Dendritic cell treated with granulocyte-macrophage colony-stimulating factor and Interleukin-4, amounts not matched to agents 40 ng/mL and 50 ng/mL, for 4 days (primary cell): ENCODE measurements at regions not wholly inside any gene's neighbourhood (a gene's known extent, or its start where the extent isn't known, plus 50 kb on each side); places are given as distances from the start of the nearest gene placed in this dataset.

ENCODE experiments used
- H3K27ac Mint-ChIP-seq: one replicate; pipeline ENCODE4 v1.8.0; 2022; ENCODE audit warnings: mild to moderate bottlenecking, mixed read lengths
- H3K27me3 Mint-ChIP-seq: one replicate; pipeline ENCODE4 v1.8.0; 2022; ENCODE audit warnings: mild to moderate bottlenecking, mixed read lengths
- H3K36me3 Mint-ChIP-seq: one replicate; pipeline ENCODE4 v1.8.0; 2022; ENCODE audit warnings: low read depth, mixed read lengths
- H3K4me1 Mint-ChIP-seq: one replicate; pipeline ENCODE4 v1.8.0; 2022; ENCODE audit warnings: low read depth, mixed read lengths
- H3K4me3 Mint-ChIP-seq: one replicate; pipeline ENCODE4 v1.8.0; 2022; ENCODE audit warnings: mild to moderate bottlenecking, moderate library complexity, mixed read lengths
- H3K9me3 Mint-ChIP-seq: one replicate; pipeline ENCODE4 v1.8.0; 2022; ENCODE audit warnings: mixed read lengths
- intact Hi-C: fragments of 100-400 bp; cut with micrococcal nuclease; formaldehyde crosslinking; loops from one replicate; pipeline ENCODE4 v1.15.0; 2022

GRCh38 chr10:35758076-35758475 lies 116.0 kb upstream of the FZD8 start:
- Mint-ChIP-seq H3K9me3 (peaks cover 22% of the 10 kb centered on the region), H3K4me1 (no peaks in the 10 kb centered on the region), H3K4me3 (no peak overlapping the region), H3K27me3 (no peaks in the 10 kb centered on the region), H3K27ac (no peak overlapping the region), H3K36me3 (no peaks in the 10 kb centered on the region)
- intact Hi-C loops = no loop called here

GRCh38 chr10:35754519-35754918 lies 112.4 kb upstream of the FZD8 start:
- H3K27ac Mint-ChIP-seq = no peak overlapping the region
- H3K4me3 Mint-ChIP-seq = no peak overlapping the region
- H3K9me3 Mint-ChIP-seq = peaks cover 21% of the 10 kb centered on the region
- H3K27me3 Mint-ChIP-seq = no peaks in the 10 kb centered on the region
- H3K36me3 Mint-ChIP-seq = no peaks in the 10 kb centered on the region
- intact Hi-C loops = no loop called here
- H3K4me1 Mint-ChIP-seq = no peaks in the 10 kb centered on the region

GRCh38 chr10:35752469-35753461 lies 110.7 kb upstream of the FZD8 start:
- Mint-ChIP-seq H3K4me1 (no peaks in the 10 kb centered on the region), H3K27me3 (no peaks in the 10 kb centered on the region), H3K4me3 (no peak overlapping the region), H3K9me3 (peaks cover 4% of the 10 kb centered on the region), H3K27ac (no peak overlapping the region), H3K36me3 (no peaks in the 10 kb centered on the region)
- intact Hi-C loops = no loop called here

GRCh38 chr10:35751347-35751746 lies 109.3 kb upstream of the FZD8 start:
- intact Hi-C loops = no loop called here
- Mint-ChIP-seq H3K36me3 (no peaks in the 10 kb centered on the region), H3K4me3 (no peak overlapping the region), H3K27ac (no peak overlapping the region), H3K27me3 (no peaks in the 10 kb centered on the region), H3K4me1 (no peaks in the 10 kb centered on the region), H3K9me3 (no peaks in the 10 kb centered on the region)

GRCh38 chr10:35749230-35749629 lies 107.1 kb upstream of the FZD8 start:
- Mint-ChIP-seq H3K4me1 (no peaks in the 10 kb centered on the region), H3K4me3 (no peak overlapping the region), H3K27me3 (no peaks in the 10 kb centered on the region), H3K27ac (no peak overlapping the region), H3K9me3 (no peaks in the 10 kb centered on the region), H3K36me3 (no peaks in the 10 kb centered on the region)
- intact Hi-C loops = no loop called here

GRCh38 chr10:35745617-35746403 lies 103.7 kb upstream of the FZD8 start:
- no peaks in the 10 kb centered on the region for H3K4me1 Mint-ChIP-seq
- intact Hi-C loops = no loop called here
- H3K36me3 Mint-ChIP-seq = no peaks in the 10 kb centered on the region
- no peak overlapping the region for H3K27ac Mint-ChIP-seq
- no peak overlapping the region for H3K4me3 Mint-ChIP-seq
- no peaks in the 10 kb centered on the region for H3K27me3 Mint-ChIP-seq
- H3K9me3 Mint-ChIP-seq = no peaks in the 10 kb centered on the region

- H3K9me3 Mint-ChIP-seq = no peaks in the 10 kb centered on the region
- no peaks in the 10 kb centered on the region for H3K27me3 Mint-ChIP-seq
- H3K4me1 Mint-ChIP-seq = no peaks in the 10 kb centered on the region
- intact Hi-C loops = no loop called here
- no peaks in the 10 kb centered on the region for H3K36me3 Mint-ChIP-seq
- no peak overlapping the region for H3K27ac Mint-ChIP-seq
- no peak overlapping the region for H3K4me3 Mint-ChIP-seq
Measured at GRCh38 chr10:35743851-35744250, 101.8 kb upstream of the FZD8 start.

- H3K4me1 Mint-ChIP-seq = no peaks in the 10 kb centered on the region
- H3K27me3 Mint-ChIP-seq = no peaks in the 10 kb centered on the region
- no peaks in the 10 kb centered on the region for H3K36me3 Mint-ChIP-seq
- no peaks in the 10 kb centered on the region for H3K9me3 Mint-ChIP-seq
- intact Hi-C loops = no loop called here
- no peak overlapping the region for H3K4me3 Mint-ChIP-seq
- H3K27ac Mint-ChIP-seq = no peak overlapping the region
Measured at GRCh38 chr10:35743351-35743750, 101.3 kb upstream of the FZD8 start.

- no peaks in the 10 kb centered on the region for H3K36me3 Mint-ChIP-seq
Measured at GRCh38 chr10:35739998-35740397, 97.9 kb upstream of the FZD8 start.

GRCh38 chr10:35735412-35735811 lies 93.3 kb upstream of the FZD8 start:
- Mint-ChIP-seq H3K4me1 (no peaks in the 10 kb centered on the region), H3K9me3 (no peaks in the 10 kb centered on the region), H3K36me3 (no peaks in the 10 kb centered on the region), H3K4me3 (no peak overlapping the region), H3K27ac (no peak overlapping the region), H3K27me3 (no peaks in the 10 kb centered on the region)
- intact Hi-C loops = no loop called here

More at GRCh38 chr10:35739998-35740397, 97.9 kb upstream of the FZD8 start:
- intact Hi-C loops = no loop called here
- Mint-ChIP-seq H3K9me3 (no peaks in the 10 kb centered on the region), H3K4me3 (no peak overlapping the region), H3K27me3 (no peaks in the 10 kb centered on the region), H3K27ac (no peak overlapping the region), H3K4me1 (no peaks in the 10 kb centered on the region)

- intact Hi-C loops = no loop called here
- no peaks in the 10 kb centered on the region for H3K4me1 Mint-ChIP-seq
- no peaks in the 10 kb centered on the region for H3K27me3 Mint-ChIP-seq
- no peaks in the 10 kb centered on the region for H3K36me3 Mint-ChIP-seq
- H3K27ac Mint-ChIP-seq = no peak overlapping the region
- H3K9me3 Mint-ChIP-seq = no peaks in the 10 kb centered on the region
- H3K4me3 Mint-ChIP-seq = no peak overlapping the region
Measured at GRCh38 chr10:35731828-35732227, 89.7 kb upstream of the FZD8 start.

- Mint-ChIP-seq H3K36me3 (no peaks in the 10 kb centered on the region), H3K27me3 (no peaks in the 10 kb centered on the region), H3K4me3 (no peak overlapping the region), H3K27ac (no peak overlapping the region), H3K9me3 (no peaks in the 10 kb centered on the region), H3K4me1 (no peaks in the 10 kb centered on the region)
- intact Hi-C loops = no loop called here
Measured at GRCh38 chr10:35728341-35728740, 86.2 kb upstream of the FZD8 start.

GRCh38 chr10:35726846-35727245 lies 84.8 kb upstream of the FZD8 start:
- no peak overlapping the region for H3K4me3 Mint-ChIP-seq
- no peak overlapping the region for H3K27ac Mint-ChIP-seq
- H3K36me3 Mint-ChIP-seq = no peaks in the 10 kb centered on the region
- H3K9me3 Mint-ChIP-seq = no peaks in the 10 kb centered on the region
- no peaks in the 10 kb centered on the region for H3K27me3 Mint-ChIP-seq
- no peaks in the 10 kb centered on the region for H3K4me1 Mint-ChIP-seq
- intact Hi-C loops = no loop called here

- no peak overlapping the region for H3K4me3 Mint-ChIP-seq
Measured at GRCh38 chr10:35723992-35724391, 81.9 kb upstream of the FZD8 start.

More at GRCh38 chr10:35723992-35724391, 81.9 kb upstream of the FZD8 start:
- no peaks in the 10 kb centered on the region for H3K36me3 Mint-ChIP-seq
- H3K27me3 Mint-ChIP-seq = no peaks in the 10 kb centered on the region
- intact Hi-C loops = no loop called here
- no peaks in the 10 kb centered on the region for H3K9me3 Mint-ChIP-seq
- H3K27ac Mint-ChIP-seq = no peak overlapping the region
- no peaks in the 10 kb centered on the region for H3K4me1 Mint-ChIP-seq
